ENCODE measurements at regions not wholly inside any gene's neighbourhood (a gene's known extent, or its start where the extent isn't known, plus 50 kb on each side); places are given as distances from the start of the nearest gene placed in this dataset.

DNA sequence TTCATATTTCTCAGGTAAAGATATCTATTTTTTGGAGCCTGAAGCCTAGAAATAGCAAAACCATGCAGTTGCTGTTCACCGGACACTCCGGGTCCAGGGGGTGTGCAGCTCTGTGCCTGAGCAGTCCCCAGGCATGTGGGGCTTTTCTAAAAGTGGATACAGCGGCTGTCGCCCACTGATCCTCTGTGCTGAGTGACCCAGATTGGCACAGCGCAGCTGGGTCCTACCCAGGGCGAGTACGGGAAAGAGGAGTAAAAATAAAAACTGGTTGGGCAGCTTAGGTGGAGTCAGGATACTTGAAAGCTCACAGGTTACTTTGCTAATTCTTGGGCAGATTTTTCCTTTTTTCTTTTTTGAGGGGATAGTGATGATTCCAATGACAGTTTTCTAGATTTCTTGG, 118.8 kb downstream of the UCHL1 start:
- TF ChIP-seq EZH2 (IDR thresholded peaks at IDR 0.05; ENCODE audit: insufficient read depth, poor library complexity, severe bottlenecking) (no peak), EZH2phosphoT487 (IDR thresholded peaks at IDR 0.05; ENCODE audit: insufficient read depth, low read depth) (no peak)
